Breast epithelium (tissue), 4 donors: ENCODE measurements at regions not wholly inside any gene's neighbourhood (a gene's known extent, or its start where the extent isn't known, plus 50 kb on each side); places are given as distances from the start of the nearest gene placed in this dataset.

Experiments
- DNase-seq, 2 donors: peaks; one replicate each; pipeline ENCODE4 v3.0.0-alpha.2; 2019; ENCODE audit warnings: low spot score in 2 of 2
- H3K27ac ChIP-seq, 2 donors: fragments of 200-600 bp; sonication (generic) in 1 of 2; one replicate each; pipeline ENCODE4 v1.5.1; 2016 to 2019; ENCODE audit warnings: mild to moderate bottlenecking in 1 of 2
- H3K27me3 ChIP-seq, 2 donors: fragments of 200-600 bp; sonication (generic) in 1 of 2; one replicate each; pipeline versions ENCODE4 v1.5.1 to v1.6.0; 2017 to 2019; ENCODE audit warnings: control low read depth in 1 of 2, mild to moderate bottlenecking in 1 of 2
- H3K36me3 ChIP-seq: fragments of 200-600 bp; one replicate; pipeline ENCODE4 v1.5.1; 2019
- H3K4me1 ChIP-seq, 2 donors: fragments of 200-600 bp; sonication (generic); one replicate each; pipeline ENCODE4 v1.5.1; 2016 to 2019; ENCODE audit warnings: control low read depth in 1 of 2
- H3K4me3 ChIP-seq, 3 donors: fragments of 200-600 bp; sonication (generic); 1 replicate in 2 of 3; 2 replicates in 1 of 3; pipeline ENCODE4 v1.5.1; 2016 to 2019; ENCODE audit warnings: mild to moderate bottlenecking in 3 of 3, moderate library complexity in 2 of 3
- H3K9me3 ChIP-seq, 2 donors: fragments of 200-600 bp; sonication (generic) in 1 of 2; one replicate each; pipeline ENCODE4 v1.5.1; 2016 to 2019; ENCODE audit warnings: control low read depth in 1 of 2
- CTCF ChIP-seq, 3 donors: fragments of 450-650 bp; IDR thresholded peaks; one replicate each; pipeline ENCODE4 v1.5.1; 2016 to 2017; ENCODE audit warnings: antibody characterized with exemption in 3 of 3, mild to moderate bottlenecking in 3 of 3, moderate library complexity in 3 of 3
- POLR2A ChIP-seq: fragments of 450-650 bp; IDR thresholded peaks from one replicate; pipeline ENCODE4 v1.6.1; 2016; ENCODE audit warnings: antibody characterized with exemption, mild to moderate bottlenecking, moderate library complexity
- POLR2AphosphoS5 ChIP-seq, 3 donors: sonication (generic); formaldehyde crosslinking; IDR thresholded peaks; one replicate each; pipeline ENCODE4 v1.6.1; 2017; ENCODE audit warnings: antibody characterized with exemption in 3 of 3
- intact Hi-C: fragments of 100-400 bp; cut with DNase I; formaldehyde crosslinking; loops from one replicate; pipeline ENCODE4 v1.15.1; 2023; ENCODE audit warnings: low total_unique reads

GRCh38 chr11:101292661-101293240 lies 163.1 kb upstream of the PGR start:
- TF ChIP-seq CTCF (IDR thresholded peaks at IDR 0.05) (no peak), POLR2AphosphoS5 (IDR thresholded peaks at IDR 0.05) (no peak), POLR2A (no peak)
- intact Hi-C loops: no loop called here
- H3K4me3 ChIP-seq: no peak overlapping the region
- DNase-seq: no peak
- no peak overlapping the region for H3K27ac ChIP-seq
- H3K27me3 ChIP-seq: no peaks in the 10 kb centered on the region
- H3K4me1 ChIP-seq: no peaks in the 10 kb centered on the region
- no peaks in the 10 kb centered on the region for H3K36me3 ChIP-seq
- peaks cover 20 to 24% of the 10 kb centered on the region in 2 donors for H3K9me3 ChIP-seq

DNA sequence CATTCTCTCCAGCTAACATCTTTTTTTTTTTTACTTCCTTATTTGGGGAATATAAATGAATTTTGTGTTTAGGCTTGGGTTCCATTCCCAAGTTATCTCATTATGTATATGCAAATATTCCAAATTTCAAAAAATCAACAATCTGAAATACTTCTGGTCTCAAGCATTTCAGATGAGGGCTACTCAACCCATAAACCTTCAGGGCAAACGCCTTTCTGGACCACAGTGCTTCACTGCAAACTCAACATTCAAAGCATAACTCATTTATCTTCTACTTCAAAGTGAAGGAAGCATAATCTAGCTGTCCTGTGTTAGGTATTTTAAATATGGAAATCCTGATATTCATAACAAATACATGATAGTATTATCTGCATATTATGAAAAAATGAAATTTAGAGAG lies 161.7 kb upstream of the PGR start:
- no peaks in the 10 kb centered on the region for H3K4me1 ChIP-seq
- H3K27ac ChIP-seq: no peak overlapping the region
- intact Hi-C loops: no loop called here
- H3K27me3 ChIP-seq: no peaks in the 10 kb centered on the region
- no peak overlapping the region for H3K4me3 ChIP-seq
- peaks cover 12 to 13% of the 10 kb centered on the region in 2 donors for H3K9me3 ChIP-seq
- no peaks in the 10 kb centered on the region for H3K36me3 ChIP-seq
- TF ChIP-seq CTCF (IDR thresholded peaks at IDR 0.05) (no peak), POLR2AphosphoS5 (IDR thresholded peaks at IDR 0.05) (no peak), POLR2A (no peak)
- DNase-seq: no peak

DNA sequence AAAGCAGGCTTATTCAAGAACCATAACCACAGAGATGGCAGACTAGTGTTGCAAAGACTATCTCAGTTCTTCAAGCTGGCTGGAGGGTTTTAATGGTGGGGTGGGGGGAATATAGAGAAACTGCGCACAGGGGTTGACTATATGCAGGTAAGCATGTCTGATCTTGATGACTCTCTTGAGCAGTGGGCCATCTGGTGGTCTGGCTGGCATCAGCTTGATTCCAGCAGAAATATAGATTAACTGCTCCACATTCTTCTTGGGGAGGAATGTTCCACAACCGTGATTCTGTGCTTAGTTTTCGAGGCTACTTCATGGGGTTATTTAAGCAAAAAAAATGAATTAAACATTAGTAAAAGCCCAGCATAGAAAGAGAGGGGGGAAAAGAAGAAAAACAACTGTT lies 158.8 kb upstream of the PGR start:
- no peak overlapping the region for H3K4me3 ChIP-seq
- DNase-seq: no peak
- H3K36me3 ChIP-seq: no peaks in the 10 kb centered on the region

GRCh38 chr11:101279728-101280127 lies 150.1 kb upstream of the PGR start:
- Histone ChIP-seq H3K27me3 (no peaks in the 10 kb centered on the region), H3K4me1 (no peaks in the 10 kb centered on the region), H3K4me3 (no peak overlapping the region), H3K36me3 (no peaks in the 10 kb centered on the region), H3K27ac (no peak overlapping the region), H3K9me3 (no peaks in the 10 kb centered on the region)
- TF ChIP-seq CTCF (IDR thresholded peaks at IDR 0.05) (no peak), POLR2AphosphoS5 (IDR thresholded peaks at IDR 0.05) (no peak), POLR2A (no peak)
- intact Hi-C loops: no loop called here
- no peak for DNase-seq

More for the DNA sequence above, 158.8 kb upstream of the PGR start:
- intact Hi-C loops: no loop called here
- peaks cover 12 to 13% of the 10 kb centered on the region in 2 donors for H3K9me3 ChIP-seq
- no peaks in the 10 kb centered on the region for H3K27me3 ChIP-seq
- H3K4me1 ChIP-seq: no peaks in the 10 kb centered on the region
- TF ChIP-seq POLR2AphosphoS5 (IDR thresholded peaks at IDR 0.05): no peak
- no peak for TF ChIP-seq CTCF (IDR thresholded peaks at IDR 0.05)
- no peak for TF ChIP-seq POLR2A
- H3K27ac ChIP-seq: no peak overlapping the region

GRCh38 chr11:101278286-101278685 lies 148.7 kb upstream of the PGR start:
- H3K27ac ChIP-seq: no peak overlapping the region
- TF ChIP-seq POLR2A (no peak), POLR2AphosphoS5 (IDR thresholded peaks at IDR 0.05) (no peak), CTCF (IDR thresholded peaks at IDR 0.05) (no peak)
- H3K9me3 ChIP-seq: no peaks in the 10 kb centered on the region
- no peaks in the 10 kb centered on the region for H3K4me1 ChIP-seq
- no peaks in the 10 kb centered on the region for H3K27me3 ChIP-seq
- intact Hi-C loops: no loop called here
- no peaks in the 10 kb centered on the region for H3K36me3 ChIP-seq
- no peak overlapping the region for H3K4me3 ChIP-seq
- DNase-seq: no peak
